MM.1S (cell line): ENCODE measurements at regions not wholly inside any gene's neighbourhood (a gene's known extent, or its start where the extent isn't known, plus 50 kb on each side); places are given as distances from the start of the nearest gene placed in this dataset.

ENCODE experiments used
- DNase-seq: peaks from one replicate; pipeline ENCODE4 v3.0.0-alpha.2; 2015
- H2AFZ ChIP-seq: fragments of 300-600 bp; sonication (generic); 2 replicates; pipeline ENCODE4 v1.6.0; 2016; ENCODE audit warnings: antibody characterized with exemption, low read length
- H3F3A ChIP-seq: fragments of 300-600 bp; sonication (generic); 2 replicates; pipeline ENCODE4 v1.6.1; 2016; ENCODE audit warnings: mild to moderate bottlenecking, antibody characterized with exemption, low read length, moderate library complexity, mixed read lengths; ENCODE audit not compliant: insufficient read depth
- H3K27ac ChIP-seq: fragments of 300-600 bp; sonication (generic); 2 replicates; pipeline ENCODE4 v1.5.1; 2016; ENCODE audit warnings: mild to moderate bottlenecking, low read length
- H3K27me3 ChIP-seq: fragments of 300-600 bp; sonication (generic); replicated peaks from 2 replicates; pipeline ENCODE4 v1.6.0; 2016; ENCODE audit warnings: low read length; ENCODE audit not compliant: insufficient read depth
- H3K36me3 ChIP-seq: fragments of 300-600 bp; sonication (generic); replicated peaks from 2 replicates; pipeline ENCODE4 v1.6.1; 2016; ENCODE audit warnings: mild to moderate bottlenecking, low read length, mixed read lengths; ENCODE audit not compliant: insufficient read depth
- H3K4me1 ChIP-seq: fragments of 300-600 bp; sonication (generic); 2 replicates; pipeline ENCODE4 v1.6.1; 2016; ENCODE audit warnings: low read length, mixed read lengths
- H3K4me2 ChIP-seq: fragments of 300-600 bp; sonication (generic); 2 replicates; pipeline ENCODE4 v1.6.0; 2016; ENCODE audit warnings: low read depth, low read length
- H3K4me3 ChIP-seq: fragments of 300-600 bp; sonication (generic); 2 replicates; pipeline ENCODE4 v1.5.1; 2016; ENCODE audit warnings: low read length, mixed read lengths
- H3K79me2 ChIP-seq: fragments of 300-600 bp; sonication (generic); 2 replicates; pipeline ENCODE4 v1.6.1; 2016; ENCODE audit warnings: mixed run types, low read length, mixed read lengths
- H3K9ac ChIP-seq: fragments of 300-600 bp; sonication (generic); 2 replicates; pipeline ENCODE4 v1.6.1; 2016; ENCODE audit warnings: low read length, mixed read lengths
- H3K9me2 ChIP-seq: fragments of 300-600 bp; sonication (generic); replicated peaks from 2 replicates; pipeline ENCODE4 v1.6.1; 2016; ENCODE audit warnings: mild to moderate bottlenecking, low read length, mixed read lengths; ENCODE audit not compliant: insufficient read depth
- H3K9me3 ChIP-seq: fragments of 300-600 bp; sonication (generic); replicated peaks from 2 replicates; pipeline ENCODE4 v1.6.1; 2016; ENCODE audit warnings: mild to moderate bottlenecking, low read length, mixed read lengths; ENCODE audit not compliant: insufficient read depth
- H4K20me1 ChIP-seq: fragments of 300-600 bp; sonication (generic); 2 replicates; pipeline ENCODE4 v1.6.1; 2016; ENCODE audit warnings: mild to moderate bottlenecking, low read length, moderate library complexity, mixed read lengths; ENCODE audit not compliant: insufficient read depth
- EZH2 ChIP-seq: fragments of 300-600 bp; sonication (generic); optimal IDR thresholded peaks from 2 replicates; pipeline ENCODE3; 2017; ENCODE audit warnings: low read depth, mild to moderate bottlenecking, antibody characterized with exemption, low read length, mixed read lengths
- EZH2phosphoT487 ChIP-seq: fragments of 300-600 bp; sonication (generic); IDR thresholded peaks from 2 replicates; pipeline ENCODE4 v1.6.1; 2018; ENCODE audit warnings: antibody characterized with exemption, low read length
- TF ChIP-seq, protein P1 (sequence below): fragments of 300-600 bp; sonication (generic); IDR thresholded peaks from 2 replicates; pipeline ENCODE4 v1.5.1; 2016; ENCODE audit warnings: antibody characterized with exemption, low read length, mixed read lengths

DNA sequence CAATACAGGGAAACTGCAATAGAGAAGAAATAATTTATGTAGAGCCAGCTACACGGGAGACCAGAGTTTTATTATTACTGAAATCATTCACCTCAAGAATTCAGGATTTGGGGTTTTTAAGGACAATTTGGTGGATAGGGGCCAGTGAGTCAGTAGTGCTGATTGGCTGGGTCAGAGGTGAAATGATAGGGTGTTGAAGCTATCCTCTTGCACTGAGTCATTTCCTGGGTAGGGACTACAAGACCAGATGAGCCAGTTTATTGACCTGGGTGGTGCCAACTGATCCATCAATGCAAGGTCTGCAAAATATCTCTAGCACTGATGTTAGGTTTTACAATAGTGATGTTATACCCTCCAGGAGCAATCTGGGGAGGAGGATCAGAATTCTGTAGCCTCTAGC lies 486.3 kb downstream of the LRIG3 start:
- TF ChIP-seq EZH2 = no peak
- TF ChIP-seq EZH2phosphoT487 = no peak
- TF ChIP-seq, protein P1, sequence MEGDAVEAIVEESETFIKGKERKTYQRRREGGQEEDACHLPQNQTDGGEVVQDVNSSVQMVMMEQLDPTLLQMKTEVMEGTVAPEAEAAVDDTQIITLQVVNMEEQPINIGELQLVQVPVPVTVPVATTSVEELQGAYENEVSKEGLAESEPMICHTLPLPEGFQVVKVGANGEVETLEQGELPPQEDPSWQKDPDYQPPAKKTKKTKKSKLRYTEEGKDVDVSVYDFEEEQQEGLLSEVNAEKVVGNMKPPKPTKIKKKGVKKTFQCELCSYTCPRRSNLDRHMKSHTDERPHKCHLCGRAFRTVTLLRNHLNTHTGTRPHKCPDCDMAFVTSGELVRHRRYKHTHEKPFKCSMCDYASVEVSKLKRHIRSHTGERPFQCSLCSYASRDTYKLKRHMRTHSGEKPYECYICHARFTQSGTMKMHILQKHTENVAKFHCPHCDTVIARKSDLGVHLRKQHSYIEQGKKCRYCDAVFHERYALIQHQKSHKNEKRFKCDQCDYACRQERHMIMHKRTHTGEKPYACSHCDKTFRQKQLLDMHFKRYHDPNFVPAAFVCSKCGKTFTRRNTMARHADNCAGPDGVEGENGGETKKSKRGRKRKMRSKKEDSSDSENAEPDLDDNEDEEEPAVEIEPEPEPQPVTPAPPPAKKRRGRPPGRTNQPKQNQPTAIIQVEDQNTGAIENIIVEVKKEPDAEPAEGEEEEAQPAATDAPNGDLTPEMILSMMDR = no peak
- no peaks in the 10 kb centered on the region for H3K9me3 ChIP-seq
- H3K4me3 ChIP-seq = no peak overlapping the region
- H3K27ac ChIP-seq = no peak overlapping the region
- no peak overlapping the region for H3K4me2 ChIP-seq
- H4K20me1 ChIP-seq = no peaks in the 10 kb centered on the region
- H3K9ac ChIP-seq = no peak overlapping the region
- no peaks in the 10 kb centered on the region for H3K79me2 ChIP-seq
- no peaks in the 10 kb centered on the region for H3F3A ChIP-seq
- H3K36me3 ChIP-seq = no peaks in the 10 kb centered on the region
- H2AFZ ChIP-seq = no peak overlapping the region
- DNase-seq = no peak
- H3K27me3 ChIP-seq = no peaks in the 10 kb centered on the region
- H3K9me2 ChIP-seq = no peaks in the 10 kb centered on the region
- no peaks in the 10 kb centered on the region for H3K4me1 ChIP-seq

DNA sequence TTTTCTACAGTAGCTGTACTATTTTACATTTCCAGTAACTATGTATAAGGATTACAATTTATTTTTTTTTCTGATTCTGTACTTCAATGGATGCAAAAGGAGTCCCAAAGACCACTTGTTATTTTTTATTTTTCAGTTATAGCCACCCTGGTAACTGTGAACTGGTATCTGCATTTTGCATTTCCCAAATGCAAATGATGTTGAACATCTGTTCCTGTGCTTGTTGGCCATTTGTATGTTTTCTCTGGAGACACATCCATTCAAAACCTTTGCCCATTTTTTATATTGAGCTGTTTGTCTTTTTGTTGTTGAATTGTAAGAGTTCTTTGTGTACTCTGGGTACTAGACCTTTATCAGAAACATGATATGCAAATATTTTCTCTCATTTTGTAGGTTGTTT lies 485.6 kb downstream of the LRIG3 start:
- no peaks in the 10 kb centered on the region for H3K36me3 ChIP-seq
- DNase-seq = no peak
- H4K20me1 ChIP-seq = no peaks in the 10 kb centered on the region
- H3K79me2 ChIP-seq = no peaks in the 10 kb centered on the region
- no peaks in the 10 kb centered on the region for H3K9me3 ChIP-seq
- H3K9me2 ChIP-seq = no peaks in the 10 kb centered on the region
- H3K4me2 ChIP-seq = no peak overlapping the region
- H3F3A ChIP-seq = no peaks in the 10 kb centered on the region
- no peaks in the 10 kb centered on the region for H3K4me1 ChIP-seq
- no peak overlapping the region for H2AFZ ChIP-seq
- H3K9ac ChIP-seq = no peak overlapping the region
- TF ChIP-seq EZH2phosphoT487 = no peak
- no peak for TF ChIP-seq EZH2
- TF ChIP-seq, protein P1 = no peak
- H3K4me3 ChIP-seq = no peak overlapping the region
- no peak overlapping the region for H3K27ac ChIP-seq
- no peaks in the 10 kb centered on the region for H3K27me3 ChIP-seq

DNA sequence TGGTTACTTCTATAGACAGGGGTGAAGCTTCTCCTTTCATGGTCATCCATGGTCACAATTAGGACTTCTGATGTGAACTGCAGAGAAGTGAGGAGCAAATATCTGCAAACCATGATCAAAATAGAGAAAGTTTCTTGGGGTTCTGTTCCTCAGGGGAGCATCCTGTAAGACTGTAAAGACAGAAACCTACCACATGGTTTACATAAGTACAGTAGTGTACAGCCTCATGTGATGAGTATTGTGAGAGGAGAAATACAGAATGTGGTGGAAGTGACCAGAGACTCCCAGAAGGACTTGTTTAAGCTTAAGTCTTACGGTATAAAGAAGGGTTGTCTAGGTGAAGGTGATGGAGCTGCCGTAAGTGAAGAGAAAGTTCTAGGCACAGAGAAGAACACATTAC lies 484.7 kb downstream of the LRIG3 start:
- Histone ChIP-seq H3K9me2 (no peaks in the 10 kb centered on the region), H3K27me3 (no peaks in the 10 kb centered on the region), H3F3A (no peaks in the 10 kb centered on the region), H3K27ac (no peak overlapping the region), H3K4me3 (no peak overlapping the region), H2AFZ (no peak overlapping the region), H3K36me3 (no peaks in the 10 kb centered on the region), H4K20me1 (no peaks in the 10 kb centered on the region), H3K9ac (no peak overlapping the region), H3K4me1 (no peaks in the 10 kb centered on the region), H3K4me2 (no peak overlapping the region), H3K9me3 (no peaks in the 10 kb centered on the region), H3K79me2 (no peaks in the 10 kb centered on the region)
- no peak for DNase-seq
- no peak for TF ChIP-seq EZH2
- TF ChIP-seq, protein P1 = no peak
- TF ChIP-seq EZH2phosphoT487 = no peak

DNA sequence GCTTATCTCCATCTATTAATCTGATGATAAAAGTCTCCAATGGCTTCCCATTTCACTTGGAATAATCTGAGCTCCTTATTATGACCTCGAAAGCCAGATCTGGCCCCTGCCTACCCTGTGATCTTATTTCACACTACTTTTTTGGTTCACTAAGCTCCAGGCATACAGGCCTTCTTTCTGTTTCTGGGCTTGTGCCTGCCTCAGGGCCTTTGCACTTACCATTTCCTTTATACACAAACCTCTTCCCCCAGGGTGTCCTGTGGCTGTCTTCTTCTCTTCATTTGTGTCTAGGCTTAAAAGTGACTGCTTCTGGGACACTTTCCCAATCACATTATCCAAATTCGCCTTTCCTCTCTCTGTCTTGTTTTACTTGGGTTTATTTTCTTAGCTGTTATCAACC lies 478.8 kb downstream of the LRIG3 start:
- H3K79me2 ChIP-seq = no peaks in the 10 kb centered on the region
- H2AFZ ChIP-seq = no peak overlapping the region
- H3K4me3 ChIP-seq = no peak overlapping the region
- no peaks in the 10 kb centered on the region for H3K36me3 ChIP-seq
- no peak overlapping the region for H3K4me2 ChIP-seq
- DNase-seq = no peak
- no peaks in the 10 kb centered on the region for H3F3A ChIP-seq
- no peak overlapping the region for H3K27ac ChIP-seq
- H3K27me3 ChIP-seq = no peaks in the 10 kb centered on the region
- no peaks in the 10 kb centered on the region for H3K9me3 ChIP-seq
- H4K20me1 ChIP-seq = no peaks in the 10 kb centered on the region
- no peaks in the 10 kb centered on the region for H3K4me1 ChIP-seq
- TF ChIP-seq EZH2phosphoT487 (no peak), EZH2 (no peak)
- no peaks in the 10 kb centered on the region for H3K9me2 ChIP-seq
- no peak overlapping the region for H3K9ac ChIP-seq
